Mucosa of descending colon (tissue), 3 donors: ENCODE measurements at regions not wholly inside any gene's neighbourhood (a gene's known extent, or its start where the extent isn't known, plus 50 kb on each side); places are given as distances from the start of the nearest gene placed in this dataset.
A peak's percentile ranks its signal among the peaks of the same experiment; 100 is the strongest.

Experiments
- ATAC-seq: fragments of 200-7000 bp; cut with Tn5 transposase; one replicate; pipeline ENCODE4 v1.9.1; 2020; ENCODE audit warnings: mild to moderate bottlenecking, moderate library complexity
- DNase-seq, 3 donors: peaks; one replicate each; pipeline ENCODE4 v3.0.0-alpha.2; 2020
- H3K36me3 ChIP-seq: fragments of 200-600 bp; one replicate; pipeline ENCODE4 v1.8.0; 2021; ENCODE audit warnings: low read depth, mild to moderate bottlenecking
- H3K4me1 ChIP-seq: fragments of 200-600 bp; one replicate; pipeline ENCODE4 v1.8.0; 2021; ENCODE audit warnings: low read depth, mild to moderate bottlenecking
- H3K4me3 ChIP-seq: fragments of 200-600 bp; one replicate; pipeline ENCODE4 v1.8.0; 2021; ENCODE audit warnings: mild to moderate bottlenecking
- H3K9me3 ChIP-seq: fragments of 200-600 bp; one replicate; pipeline ENCODE4 v1.8.0; 2021; ENCODE audit warnings: mild to moderate bottlenecking
- intact Hi-C, 2 donors: fragments of 100-400 bp; cut with DNase I in 1 of 2; cut with micrococcal nuclease in 1 of 2; formaldehyde crosslinking; loops; one replicate each; pipeline versions ENCODE4 v1.11.0 to v1.11.1; 2022; cut with DNase I, micrococcal nuclease
- TF ChIP-seq, protein P1 (sequence below): fragments of 200-600 bp; IDR thresholded peaks from one replicate; pipeline ENCODE4 v1.8.0; 2022; ENCODE audit warnings: antibody characterized with exemption, mild to moderate bottlenecking
- donor health status: DM: no; HTN: no; CAD: no; lungs with moderate emphysema.
- donor health status: DM: no; HTN: no; CAD: no.
- donor health status: DM: no; HTN: yes; CAD: no.

DNA sequence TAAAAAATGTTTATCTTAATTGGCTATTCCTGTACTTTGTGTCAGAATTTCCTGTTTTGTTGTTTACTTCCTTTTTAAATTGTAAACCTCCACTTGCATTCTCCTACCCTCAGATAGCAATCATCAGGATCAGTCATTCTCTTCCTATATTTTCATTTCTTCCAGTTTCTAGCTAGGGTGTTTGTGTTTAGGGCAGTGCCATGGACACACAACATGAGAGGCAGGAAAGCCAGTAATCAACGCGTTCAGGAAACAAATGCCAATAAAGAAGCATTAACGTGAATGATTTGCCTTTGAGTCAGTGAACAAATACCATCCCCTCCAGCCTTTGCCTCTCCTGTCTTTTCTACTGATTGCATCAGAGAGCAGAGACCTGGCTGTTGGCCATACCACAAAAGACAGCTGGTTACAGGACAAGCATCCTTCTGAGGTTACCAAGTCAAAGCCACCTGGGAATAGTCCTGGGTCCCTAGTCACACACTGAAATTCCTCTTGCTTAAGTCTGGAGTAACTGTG is 56.7 kb upstream of the FHL2 start:
- H3K9me3 ChIP-seq = no peaks in the 10 kb centered on the region
- peaks cover 23% of the 10 kb centered on the region for H3K4me1 ChIP-seq
- peak in 1 of 3 donors; percentile 70 for DNase-seq
- peak overlapping the region; percentile 7 for H3K4me3 ChIP-seq
- no peaks in the 10 kb centered on the region for H3K36me3 ChIP-seq
- TF ChIP-seq, protein P1, sequence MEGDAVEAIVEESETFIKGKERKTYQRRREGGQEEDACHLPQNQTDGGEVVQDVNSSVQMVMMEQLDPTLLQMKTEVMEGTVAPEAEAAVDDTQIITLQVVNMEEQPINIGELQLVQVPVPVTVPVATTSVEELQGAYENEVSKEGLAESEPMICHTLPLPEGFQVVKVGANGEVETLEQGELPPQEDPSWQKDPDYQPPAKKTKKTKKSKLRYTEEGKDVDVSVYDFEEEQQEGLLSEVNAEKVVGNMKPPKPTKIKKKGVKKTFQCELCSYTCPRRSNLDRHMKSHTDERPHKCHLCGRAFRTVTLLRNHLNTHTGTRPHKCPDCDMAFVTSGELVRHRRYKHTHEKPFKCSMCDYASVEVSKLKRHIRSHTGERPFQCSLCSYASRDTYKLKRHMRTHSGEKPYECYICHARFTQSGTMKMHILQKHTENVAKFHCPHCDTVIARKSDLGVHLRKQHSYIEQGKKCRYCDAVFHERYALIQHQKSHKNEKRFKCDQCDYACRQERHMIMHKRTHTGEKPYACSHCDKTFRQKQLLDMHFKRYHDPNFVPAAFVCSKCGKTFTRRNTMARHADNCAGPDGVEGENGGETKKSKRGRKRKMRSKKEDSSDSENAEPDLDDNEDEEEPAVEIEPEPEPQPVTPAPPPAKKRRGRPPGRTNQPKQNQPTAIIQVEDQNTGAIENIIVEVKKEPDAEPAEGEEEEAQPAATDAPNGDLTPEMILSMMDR = no peak
- ATAC-seq = peak; percentile 85
- intact Hi-C loops = no loop called here

- intact Hi-C loops = no loop called here
- peak overlapping the region; percentile 7 for H3K4me3 ChIP-seq
- no peaks in the 10 kb centered on the region for H3K9me3 ChIP-seq
- TF ChIP-seq, protein P1 = no peak
- no peaks in the 10 kb centered on the region for H3K36me3 ChIP-seq
- ATAC-seq = peak; percentile 91
- DNase-seq = peak; percentile 62 to 71 (median 67)
- peaks cover 23% of the 10 kb centered on the region for H3K4me1 ChIP-seq
Observed at GRCh38 chr2:105454801-105455485, 56.1 kb upstream of the FHL2 start.

GRCh38 chr2:105451571-105452166 is 52.8 kb upstream of the FHL2 start:
- H3K36me3 ChIP-seq = no peaks in the 10 kb centered on the region
- DNase-seq (no peak), ATAC-seq (no peak)
- TF ChIP-seq, protein P1 = no peak
- intact Hi-C loops = no loop called here
- H3K4me3 ChIP-seq = no peak overlapping the region
- H3K4me1 ChIP-seq = peaks cover 25% of the 10 kb centered on the region
- H3K9me3 ChIP-seq = no peaks in the 10 kb centered on the region

DNA sequence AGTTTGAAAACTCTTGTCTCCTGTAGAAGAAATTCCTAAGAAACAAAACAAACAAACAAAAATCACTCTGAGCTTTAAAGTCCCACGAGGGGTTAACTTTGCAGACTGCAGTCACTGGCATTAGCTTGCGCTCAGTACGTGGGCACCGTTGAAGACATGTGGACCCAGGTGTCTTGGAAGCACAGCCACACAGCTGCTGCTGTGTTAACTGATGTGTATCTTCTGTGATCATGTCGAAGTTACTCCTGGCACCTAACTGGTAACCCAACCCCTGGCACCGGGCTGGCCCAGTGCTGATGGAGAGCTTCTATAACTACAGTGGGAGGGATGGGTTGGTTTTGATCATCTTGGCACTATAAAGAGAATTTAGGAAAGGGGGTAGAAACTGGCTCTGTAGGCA is 51.6 kb upstream of the FHL2 start:
- ATAC-seq = no peak
- TF ChIP-seq, protein P1 = no peak
- intact Hi-C loops = no loop called here
- H3K9me3 ChIP-seq = no peaks in the 10 kb centered on the region
- peaks cover 14% of the 10 kb centered on the region for H3K4me1 ChIP-seq
- no peak for DNase-seq
- no peaks in the 10 kb centered on the region for H3K36me3 ChIP-seq
- H3K4me3 ChIP-seq = no peak overlapping the region

DNA sequence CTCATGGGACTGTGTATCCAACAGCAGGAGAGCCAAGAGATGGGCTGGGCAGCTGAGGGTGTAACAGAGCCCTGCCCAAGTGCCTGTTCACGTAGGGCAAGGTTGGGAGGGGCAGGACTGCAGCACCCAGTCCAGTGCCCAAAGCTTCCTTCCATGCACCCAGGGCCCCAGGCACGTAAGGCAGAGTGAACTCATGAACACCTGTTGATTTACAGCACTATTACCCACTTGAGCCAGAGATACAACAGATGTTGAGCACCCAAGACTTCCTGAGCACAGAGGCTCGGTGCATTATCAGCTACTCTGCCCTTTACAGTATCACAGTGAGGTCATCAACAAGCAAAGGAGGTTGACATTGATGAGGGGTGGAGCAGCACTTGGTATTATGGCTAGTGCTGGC is 50.2 kb upstream of the FHL2 start:
- ATAC-seq (peak; percentile 97), DNase-seq (peak; percentile 83 to 90 (median 84))
- TF ChIP-seq, protein P1 = no peak
- Histone ChIP-seq H3K9me3 (no peaks in the 10 kb centered on the region), H3K36me3 (no peaks in the 10 kb centered on the region), H3K4me3 (no peak overlapping the region), H3K4me1 (peaks cover 11% of the 10 kb centered on the region)
- intact Hi-C loops = no loop called here
